Activated T-helper 2 cell treated with anti-CD3 and anti-CD28 coated beads, Interferon-gamma antibody, Interleukin-2, Interleukin-4, amounts not matched to agents 10 μg/mL and 5 μg/mL and 100 μg/mL, durations not matched to agents 14 hours and 24 hours and 36 hours (primary cell): ENCODE measurements at regions not wholly inside any gene's neighbourhood (a gene's known extent, or its start where the extent isn't known, plus 50 kb on each side); places are given as distances from the start of the nearest gene placed in this dataset.

Source experiments
- DNase-seq: peaks from one replicate; pipeline ENCODE4 v3.0.0; 2021; ENCODE audit warnings: low spot score
- H3K27ac Mint-ChIP-seq: one replicate; pipeline ENCODE4 v1.8.0; 2021; ENCODE audit warnings: mixed read lengths
- H3K27me3 Mint-ChIP-seq: one replicate; pipeline ENCODE4 v1.8.0; 2021; ENCODE audit warnings: low read depth, mixed read lengths
- H3K36me3 Mint-ChIP-seq: one replicate; pipeline ENCODE4 v1.8.0; 2021; ENCODE audit warnings: low read depth, mixed read lengths
- H3K4me1 Mint-ChIP-seq: one replicate; pipeline ENCODE4 v1.8.0; 2021; ENCODE audit warnings: low read depth, mixed read lengths
- H3K4me3 Mint-ChIP-seq: one replicate; pipeline ENCODE4 v1.8.0; 2021; ENCODE audit warnings: low read depth, mild to moderate bottlenecking, moderate library complexity, mixed read lengths
- H3K9me3 Mint-ChIP-seq: one replicate; pipeline ENCODE4 v1.8.0; 2021; ENCODE audit warnings: mixed read lengths
- intact Hi-C: fragments of 100-400 bp; cut with micrococcal nuclease; formaldehyde crosslinking; loops from one replicate; pipeline ENCODE4 v1.15.1; 2023

DNA sequence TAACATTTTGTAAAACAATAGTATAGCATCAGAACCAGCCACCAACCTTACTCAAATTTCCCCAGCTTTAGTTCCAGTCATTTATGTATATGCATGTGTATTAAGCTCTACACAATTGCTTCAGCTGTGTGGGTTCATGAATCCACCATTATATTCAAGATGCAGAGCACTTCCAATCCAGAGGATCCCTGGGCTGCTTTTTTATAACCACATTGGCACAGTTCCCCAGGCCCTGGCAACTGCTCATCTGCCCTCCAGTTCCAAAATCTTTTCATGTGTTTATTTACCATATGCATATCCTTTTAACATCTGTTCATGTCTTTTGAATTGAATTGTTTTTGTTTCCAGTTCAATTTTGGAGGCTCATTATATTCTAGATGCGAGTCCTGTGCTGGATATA is 482.9 kb upstream of the HS6ST1 start:
- intact Hi-C loops = no loop called here
- H3K4me1 Mint-ChIP-seq = no peaks in the 10 kb centered on the region
- no peaks in the 10 kb centered on the region for H3K36me3 Mint-ChIP-seq
- no peak overlapping the region for H3K4me3 Mint-ChIP-seq
- H3K27me3 Mint-ChIP-seq = peaks cover 2% of the 10 kb centered on the region
- no peak overlapping the region for H3K27ac Mint-ChIP-seq
- no peak for DNase-seq
- no peaks in the 10 kb centered on the region for H3K9me3 Mint-ChIP-seq

- Mint-ChIP-seq H3K4me1 (no peaks in the 10 kb centered on the region), H3K4me3 (no peak overlapping the region), H3K27me3 (peaks cover 2% of the 10 kb centered on the region), H3K36me3 (no peaks in the 10 kb centered on the region), H3K9me3 (no peaks in the 10 kb centered on the region), H3K27ac (no peak overlapping the region)
- no peak for DNase-seq
- intact Hi-C loops = no loop called here
These were observed 484.6 kb upstream of the HS6ST1 start for GRCh38 chr2:128803222-128803621.

DNA sequence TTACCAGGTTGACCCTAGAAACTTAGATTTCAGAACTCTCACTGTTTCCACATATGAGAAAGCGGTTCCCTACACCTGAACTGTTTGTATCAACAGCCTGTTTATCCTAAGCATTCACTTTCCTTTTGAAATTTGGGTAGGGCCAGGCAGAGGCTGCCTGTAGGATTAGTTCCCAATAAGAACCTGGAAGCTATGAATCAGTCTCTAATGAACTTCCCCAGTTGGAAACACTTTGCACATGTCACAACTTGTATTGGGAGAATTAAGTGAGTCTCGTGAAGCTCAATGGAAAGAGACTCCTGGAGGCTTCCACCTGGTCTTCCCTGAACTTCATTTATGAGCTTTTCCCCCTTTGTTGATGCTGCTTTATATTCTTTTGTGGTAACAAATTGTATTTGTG is 486.6 kb upstream of the HS6ST1 start:
- DNase-seq = no peak
- H3K4me1 Mint-ChIP-seq = no peaks in the 10 kb centered on the region
- H3K27ac Mint-ChIP-seq = no peak overlapping the region

GRCh38 chr2:128805918-128806317 is 487.2 kb upstream of the HS6ST1 start:
- no peak overlapping the region for H3K4me3 Mint-ChIP-seq
- DNase-seq = no peak
- no peak overlapping the region for H3K27ac Mint-ChIP-seq
- peaks cover 2% of the 10 kb centered on the region for H3K27me3 Mint-ChIP-seq
- intact Hi-C loops = no loop called here
- H3K36me3 Mint-ChIP-seq = no peaks in the 10 kb centered on the region
- H3K9me3 Mint-ChIP-seq = peaks cover 3% of the 10 kb centered on the region
- H3K4me1 Mint-ChIP-seq = no peaks in the 10 kb centered on the region

More for the DNA sequence above, 486.6 kb upstream of the HS6ST1 start:
- Mint-ChIP-seq H3K36me3 (no peaks in the 10 kb centered on the region), H3K4me3 (no peak overlapping the region), H3K27me3 (peaks cover 2% of the 10 kb centered on the region), H3K9me3 (no peaks in the 10 kb centered on the region)
- intact Hi-C loops = no loop called here

DNA sequence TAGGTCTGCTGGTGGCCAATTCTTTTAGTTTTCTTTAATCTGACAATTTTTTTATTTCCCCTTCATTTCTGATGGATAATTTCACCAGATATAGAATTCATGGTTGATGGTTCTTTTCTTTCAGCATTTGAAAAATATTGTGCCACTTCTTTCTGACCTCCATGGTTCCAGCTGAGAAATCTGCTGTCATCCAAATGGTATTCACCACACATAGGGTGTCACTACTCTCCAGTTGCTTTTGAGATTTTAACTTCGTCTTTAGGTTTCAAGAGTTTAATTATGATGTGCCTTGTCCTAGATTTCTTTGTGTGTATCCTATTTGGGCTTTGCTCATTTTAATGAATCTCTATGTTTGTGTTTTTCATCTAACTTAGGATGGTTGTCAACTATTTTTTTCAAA is 488.6 kb upstream of the HS6ST1 start:
- Mint-ChIP-seq H3K27me3 (peaks cover 2% of the 10 kb centered on the region), H3K4me3 (no peak overlapping the region), H3K27ac (no peak overlapping the region), H3K36me3 (no peaks in the 10 kb centered on the region), H3K9me3 (peaks cover 3% of the 10 kb centered on the region), H3K4me1 (no peaks in the 10 kb centered on the region)
- no peak for DNase-seq
- intact Hi-C loops = no loop called here

DNA sequence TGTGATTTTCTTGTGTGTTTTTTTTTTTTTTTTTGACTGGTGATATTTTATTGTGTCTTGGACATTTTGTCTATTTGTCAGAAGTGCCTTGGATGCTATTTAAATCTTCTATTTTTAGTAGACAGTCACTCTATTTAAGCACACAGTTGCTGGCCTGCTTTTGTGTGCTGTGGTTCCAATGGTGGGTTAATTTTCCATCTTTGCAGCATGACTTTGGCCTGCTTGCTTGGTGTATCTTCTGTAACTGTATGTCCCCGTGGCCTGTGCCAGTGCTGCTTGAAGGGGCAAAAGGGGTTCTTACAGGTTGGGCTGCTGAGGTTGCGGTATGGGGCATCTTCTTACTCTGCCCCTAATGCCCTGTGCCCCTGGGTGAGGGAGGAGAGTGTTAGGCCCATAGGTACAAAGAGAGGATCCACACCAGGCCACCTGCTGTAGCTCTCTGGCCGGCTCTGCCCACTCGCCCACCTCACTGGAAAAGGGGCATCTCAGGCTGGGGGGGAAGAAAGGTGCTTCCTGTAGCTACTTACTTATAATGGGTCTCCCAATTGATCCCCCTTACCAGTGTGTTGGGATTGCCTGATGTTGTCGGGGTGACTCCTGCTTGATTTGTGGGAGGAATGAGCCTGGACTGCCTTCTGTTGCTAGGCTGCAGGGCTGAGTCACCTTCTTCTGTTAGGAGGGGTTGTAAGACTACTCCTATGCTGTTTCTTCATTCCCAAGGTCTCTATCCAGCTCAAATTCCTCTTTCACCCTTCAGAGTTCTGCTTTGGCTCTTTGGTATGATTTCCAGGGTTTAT is 490.0 kb upstream of the HS6ST1 start:
- Mint-ChIP-seq H3K27ac (no peak overlapping the region), H3K4me3 (no peak overlapping the region), H3K27me3 (no peaks in the 10 kb centered on the region), H3K4me1 (no peaks in the 10 kb centered on the region), H3K36me3 (no peaks in the 10 kb centered on the region), H3K9me3 (peaks cover 3% of the 10 kb centered on the region)
- intact Hi-C loops = no loop called here
- no peak for DNase-seq

DNA sequence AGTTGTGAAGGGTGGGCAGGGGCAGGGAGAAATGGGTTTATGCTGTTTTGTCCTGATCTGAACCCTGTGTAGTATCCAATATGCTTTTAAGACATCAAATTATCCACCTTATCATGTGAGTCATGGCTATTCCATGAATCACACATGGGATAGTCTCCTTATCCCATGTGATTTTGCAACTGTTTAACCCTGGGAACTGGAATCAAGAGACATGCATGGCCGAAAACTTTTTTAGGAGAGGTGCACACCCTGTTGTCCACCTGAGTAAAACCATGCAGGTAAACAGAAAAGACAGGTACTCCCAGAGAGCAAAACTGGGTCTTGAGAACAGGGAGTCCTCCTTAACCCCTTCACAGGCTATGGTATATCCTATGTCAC is 490.6 kb upstream of the HS6ST1 start:
- H3K4me1 Mint-ChIP-seq = no peaks in the 10 kb centered on the region
- H3K4me3 Mint-ChIP-seq = no peak overlapping the region
- intact Hi-C loops = no loop called here
- peaks cover 3% of the 10 kb centered on the region for H3K9me3 Mint-ChIP-seq
- H3K36me3 Mint-ChIP-seq = no peaks in the 10 kb centered on the region
- H3K27me3 Mint-ChIP-seq = no peaks in the 10 kb centered on the region
- no peak overlapping the region for H3K27ac Mint-ChIP-seq
- DNase-seq = no peak

- DNase-seq = no peak
- Mint-ChIP-seq H3K36me3 (no peaks in the 10 kb centered on the region), H3K9me3 (peaks cover 3% of the 10 kb centered on the region), H3K4me3 (no peak overlapping the region), H3K27me3 (no peaks in the 10 kb centered on the region), H3K27ac (no peak overlapping the region), H3K4me1 (no peaks in the 10 kb centered on the region)
- intact Hi-C loops = no loop called here
These were observed 491.2 kb upstream of the HS6ST1 start for GRCh38 chr2:128809880-128810279.

GRCh38 chr2:128812183-128812940 is 493.7 kb upstream of the HS6ST1 start:
- H3K9me3 Mint-ChIP-seq = peaks cover 3% of the 10 kb centered on the region
- H3K27ac Mint-ChIP-seq = no peak overlapping the region
- H3K27me3 Mint-ChIP-seq = no peaks in the 10 kb centered on the region
- intact Hi-C loops = no loop called here
- DNase-seq = no peak
- H3K36me3 Mint-ChIP-seq = no peaks in the 10 kb centered on the region
- no peaks in the 10 kb centered on the region for H3K4me1 Mint-ChIP-seq
- H3K4me3 Mint-ChIP-seq = no peak overlapping the region

DNA sequence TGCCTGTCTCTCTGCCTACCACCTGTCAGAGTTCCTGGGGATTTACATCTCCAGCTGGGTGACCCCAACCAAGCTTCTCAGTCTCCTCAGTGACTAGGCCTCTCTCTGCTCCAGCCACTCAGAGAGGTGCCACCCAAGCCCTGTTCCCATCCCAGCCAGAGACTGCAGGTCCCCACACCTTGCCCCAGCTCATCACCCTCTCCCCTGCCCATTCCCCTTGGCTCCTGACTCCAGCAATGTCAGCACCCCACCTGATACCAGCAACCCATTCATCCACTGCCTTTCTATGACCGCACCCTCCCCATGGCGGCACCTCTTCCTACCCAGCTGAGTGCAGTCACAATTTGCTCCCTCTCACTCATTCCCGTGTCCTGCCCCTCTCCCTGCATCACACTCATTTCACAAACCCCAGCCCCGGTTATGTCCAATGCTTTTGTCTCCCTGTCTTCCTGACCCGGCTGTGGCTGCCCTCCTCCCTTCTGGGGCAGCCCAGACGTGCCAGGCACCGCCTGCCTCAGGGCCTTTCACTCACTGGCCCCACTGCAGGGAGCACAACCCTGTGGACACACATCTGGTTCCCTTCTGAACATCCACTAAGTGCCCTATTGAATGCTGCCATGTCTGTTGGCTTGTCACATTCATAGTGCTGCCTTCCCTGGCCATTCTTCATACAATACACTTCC is 494.8 kb upstream of the HS6ST1 start:
- Mint-ChIP-seq H3K27me3 (no peaks in the 10 kb centered on the region), H3K27ac (no peak overlapping the region), H3K9me3 (peaks cover 3% of the 10 kb centered on the region), H3K4me3 (no peak overlapping the region), H3K36me3 (no peaks in the 10 kb centered on the region), H3K4me1 (no peaks in the 10 kb centered on the region)
- intact Hi-C loops = no loop called here
- DNase-seq = no peak

GRCh38 chr2:128815248-128815647 is 496.6 kb upstream of the HS6ST1 start:
- Mint-ChIP-seq H3K9me3 (peaks cover 3% of the 10 kb centered on the region), H3K27ac (no peak overlapping the region), H3K4me3 (no peak overlapping the region), H3K27me3 (no peaks in the 10 kb centered on the region), H3K36me3 (no peaks in the 10 kb centered on the region), H3K4me1 (no peaks in the 10 kb centered on the region)
- DNase-seq = no peak
- intact Hi-C loops = no loop called here

- Mint-ChIP-seq H3K4me3 (no peak overlapping the region), H3K4me1 (no peaks in the 10 kb centered on the region), H3K9me3 (no peaks in the 10 kb centered on the region), H3K36me3 (no peaks in the 10 kb centered on the region), H3K27ac (no peak overlapping the region), H3K27me3 (no peaks in the 10 kb centered on the region)
- DNase-seq = no peak
- intact Hi-C loops = no loop called here
These were observed 498.5 kb upstream of the HS6ST1 start for GRCh38 chr2:128817171-128817570.

- H3K27me3 Mint-ChIP-seq = no peaks in the 10 kb centered on the region
- no peak overlapping the region for H3K4me3 Mint-ChIP-seq
- DNase-seq = no peak
- no peaks in the 10 kb centered on the region for H3K9me3 Mint-ChIP-seq
- intact Hi-C loops = no loop called here
- H3K27ac Mint-ChIP-seq = no peak overlapping the region
- no peaks in the 10 kb centered on the region for H3K4me1 Mint-ChIP-seq
- no peaks in the 10 kb centered on the region for H3K36me3 Mint-ChIP-seq
These were observed 499.1 kb upstream of the HS6ST1 start for GRCh38 chr2:128817813-128818212.
